Activated T-helper 1 cell treated with Interleukin-2 at 50 U/mL for 16 hours (primary cell): ENCODE measurements at regions not wholly inside any gene's neighbourhood (a gene's known extent, or its start where the extent isn't known, plus 50 kb on each side); places are given as distances from the start of the nearest gene placed in this dataset.

Source experiments
- DNase-seq: peaks from one replicate; pipeline ENCODE4 v3.0.0-alpha.2; 2020; ENCODE audit warnings: low read depth

- DNase-seq = no peak
These were observed 67.3 kb upstream of the PRPS1 start for GRCh38 chrX:107560980-107561379.

- DNase-seq = no peak
These were observed 66.7 kb upstream of the PRPS1 start for GRCh38 chrX:107561468-107562215.

GRCh38 chrX:107562482-107562881 lies 65.8 kb upstream of the PRPS1 start:
- DNase-seq = no peak

GRCh38 chrX:107563824-107564223 lies 64.5 kb upstream of the PRPS1 start:
- DNase-seq = no peak

- DNase-seq = no peak
These were observed 63.3 kb upstream of the PRPS1 start for GRCh38 chrX:107565015-107565414.

GRCh38 chrX:107565931-107566603 lies 62.2 kb upstream of the PRPS1 start:
- no peak for DNase-seq

GRCh38 chrX:107566604-107567262 lies 61.6 kb upstream of the PRPS1 start:
- no peak for DNase-seq

- DNase-seq = no peak
These were observed 60.9 kb upstream of the PRPS1 start for GRCh38 chrX:107567370-107567769.

- DNase-seq = no peak
These were observed 56.9 kb upstream of the PRPS1 start for GRCh38 chrX:107571296-107571998.

- DNase-seq = no peak
These were observed 55.3 kb upstream of the PRPS1 start for GRCh38 chrX:107573016-107573415.

GRCh38 chrX:107574054-107574683 lies 54.1 kb upstream of the PRPS1 start:
- no peak for DNase-seq

- DNase-seq = no peak
These were observed 53.6 kb upstream of the PRPS1 start for GRCh38 chrX:107574711-107575110.

- no peak for DNase-seq
These were observed 51.9 kb upstream of the PRPS1 start for GRCh38 chrX:107576392-107576791.

GRCh38 chrX:107576841-107577240 lies 51.5 kb upstream of the PRPS1 start:
- no peak for DNase-seq

GRCh38 chrX:107577933-107578332 lies 50.4 kb upstream of the PRPS1 start:
- no peak for DNase-seq
